Osteoblast (primary cell): ENCODE measurements at regions not wholly inside any gene's neighbourhood (a gene's known extent, or its start where the extent isn't known, plus 50 kb on each side); places are given as distances from the start of the nearest gene placed in this dataset.

Experiments used
- DNase-seq: peaks from one replicate; pipeline ENCODE4 v3.0.0; 2011; ENCODE audit warnings: low spot score, mixed read lengths; ENCODE audit not compliant: insufficient read length; ENCODE audit errors: missing footprints
- H2AFZ ChIP-seq: 2 replicates; pipeline ENCODE4 v1.6.0; 2011; ENCODE audit warnings: mild to moderate bottlenecking, low read length
- H3K27ac ChIP-seq: 2 replicates; pipeline ENCODE4 v1.5.1; 2011; ENCODE audit warnings: mild to moderate bottlenecking, low read depth, low read length, moderate library complexity
- H3K27me3 ChIP-seq: 2 replicates; pipeline ENCODE4 v1.6.0; 2012; ENCODE audit warnings: mild to moderate bottlenecking, control low read depth, inconsistent platforms, low read length, moderate library complexity; ENCODE audit not compliant: insufficient read depth
- H3K36me3 ChIP-seq: 2 replicates; pipeline ENCODE4 v1.5.1; 2011; ENCODE audit warnings: mild to moderate bottlenecking, low read length, control low read depth, moderate library complexity; ENCODE audit not compliant: insufficient read depth
- H3K4me1 ChIP-seq: 2 replicates; pipeline ENCODE4 v1.5.1; 2011; ENCODE audit warnings: mild to moderate bottlenecking, low read length, control low read depth, moderate library complexity; ENCODE audit not compliant: insufficient read depth
- H3K4me2 ChIP-seq: 2 replicates; pipeline ENCODE4 v1.6.0; 2011; ENCODE audit warnings: mild to moderate bottlenecking, low read length; ENCODE audit not compliant: insufficient read depth
- H3K4me3 ChIP-seq: fragments of 200-600 bp; sonication (generic); 3 replicates; pipeline ENCODE4 v1.5.1; 2012; ENCODE audit warnings: mild to moderate bottlenecking, low read length, inconsistent platforms; ENCODE audit not compliant: insufficient read depth
- H3K79me2 ChIP-seq: 2 replicates; pipeline ENCODE4 v1.6.0; 2012; ENCODE audit warnings: mild to moderate bottlenecking, low read length, control low read depth, inconsistent platforms; ENCODE audit not compliant: insufficient read depth
- H3K9me3 ChIP-seq: 2 replicates; pipeline ENCODE4 v1.5.1; 2011; ENCODE audit warnings: low read depth, low read length, control low read depth
- H4K20me1 ChIP-seq: 2 replicates; pipeline ENCODE4 v1.6.0; 2012; ENCODE audit warnings: mild to moderate bottlenecking, low read length, control low read depth; ENCODE audit not compliant: insufficient read depth
- TF ChIP-seq, protein P1 (sequence below): IDR thresholded peaks from 2 replicates; pipeline ENCODE4 v1.5.1; 2011; ENCODE audit warnings: mild to moderate bottlenecking, low read depth, low read length, moderate library complexity; ENCODE audit errors: extremely low read depth

DNA sequence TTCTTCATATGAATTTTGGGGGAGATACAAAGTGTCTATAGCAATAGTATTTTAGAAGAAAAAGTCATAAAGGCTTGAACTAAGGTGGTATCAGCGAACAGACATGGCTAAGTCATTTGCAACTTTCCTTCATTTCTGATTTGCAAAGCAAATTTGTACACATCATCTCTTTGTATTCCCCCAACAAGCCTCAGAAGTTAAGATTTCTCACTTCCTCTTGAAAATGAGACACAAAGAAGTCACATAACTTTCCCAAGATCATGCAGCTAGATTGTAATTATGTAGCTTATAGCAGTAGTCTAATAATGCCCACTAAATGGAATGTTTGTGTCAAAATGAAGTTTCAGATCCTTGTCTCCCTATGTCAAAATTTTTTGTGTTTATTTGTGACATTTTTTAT is 709.8 kb upstream of the HS3ST1 start:
- Histone ChIP-seq H3K4me3 (no peak overlapping the region), H3K9me3 (no peaks in the 10 kb centered on the region), H3K27me3 (no peaks in the 10 kb centered on the region), H3K36me3 (no peaks in the 10 kb centered on the region), H3K4me1 (no peaks in the 10 kb centered on the region), H3K79me2 (no peaks in the 10 kb centered on the region), H3K4me2 (no peak overlapping the region), H3K27ac (no peak overlapping the region), H2AFZ (no peak overlapping the region), H4K20me1 (no peaks in the 10 kb centered on the region)
- DNase-seq = no peak
- TF ChIP-seq, protein P1, sequence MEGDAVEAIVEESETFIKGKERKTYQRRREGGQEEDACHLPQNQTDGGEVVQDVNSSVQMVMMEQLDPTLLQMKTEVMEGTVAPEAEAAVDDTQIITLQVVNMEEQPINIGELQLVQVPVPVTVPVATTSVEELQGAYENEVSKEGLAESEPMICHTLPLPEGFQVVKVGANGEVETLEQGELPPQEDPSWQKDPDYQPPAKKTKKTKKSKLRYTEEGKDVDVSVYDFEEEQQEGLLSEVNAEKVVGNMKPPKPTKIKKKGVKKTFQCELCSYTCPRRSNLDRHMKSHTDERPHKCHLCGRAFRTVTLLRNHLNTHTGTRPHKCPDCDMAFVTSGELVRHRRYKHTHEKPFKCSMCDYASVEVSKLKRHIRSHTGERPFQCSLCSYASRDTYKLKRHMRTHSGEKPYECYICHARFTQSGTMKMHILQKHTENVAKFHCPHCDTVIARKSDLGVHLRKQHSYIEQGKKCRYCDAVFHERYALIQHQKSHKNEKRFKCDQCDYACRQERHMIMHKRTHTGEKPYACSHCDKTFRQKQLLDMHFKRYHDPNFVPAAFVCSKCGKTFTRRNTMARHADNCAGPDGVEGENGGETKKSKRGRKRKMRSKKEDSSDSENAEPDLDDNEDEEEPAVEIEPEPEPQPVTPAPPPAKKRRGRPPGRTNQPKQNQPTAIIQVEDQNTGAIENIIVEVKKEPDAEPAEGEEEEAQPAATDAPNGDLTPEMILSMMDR = no peak

GRCh38 chr4:12137575-12137974 is 708.9 kb upstream of the HS3ST1 start:
- no peak for DNase-seq
- Histone ChIP-seq H3K4me2 (no peak overlapping the region), H3K4me3 (no peak overlapping the region), H3K36me3 (no peaks in the 10 kb centered on the region), H2AFZ (no peak overlapping the region), H4K20me1 (no peaks in the 10 kb centered on the region), H3K27ac (no peak overlapping the region), H3K4me1 (no peaks in the 10 kb centered on the region), H3K9me3 (no peaks in the 10 kb centered on the region), H3K79me2 (no peaks in the 10 kb centered on the region), H3K27me3 (no peaks in the 10 kb centered on the region)
- TF ChIP-seq, protein P1 = no peak

GRCh38 chr4:12126474-12126873 is 697.8 kb upstream of the HS3ST1 start:
- TF ChIP-seq, protein P1 = no peak
- H3K4me3 ChIP-seq = no peak overlapping the region
- H3K79me2 ChIP-seq = no peaks in the 10 kb centered on the region
- no peak for DNase-seq
- H3K27me3 ChIP-seq = no peaks in the 10 kb centered on the region
- peaks cover 4% of the 10 kb centered on the region for H3K9me3 ChIP-seq
- H3K4me2 ChIP-seq = no peak overlapping the region
- H4K20me1 ChIP-seq = no peaks in the 10 kb centered on the region
- no peak overlapping the region for H3K27ac ChIP-seq
- H2AFZ ChIP-seq = no peak overlapping the region
- H3K4me1 ChIP-seq = no peaks in the 10 kb centered on the region
- no peaks in the 10 kb centered on the region for H3K36me3 ChIP-seq

GRCh38 chr4:12124138-12124537 is 695.4 kb upstream of the HS3ST1 start:
- no peaks in the 10 kb centered on the region for H3K27me3 ChIP-seq
- no peaks in the 10 kb centered on the region for H3K79me2 ChIP-seq
- H3K27ac ChIP-seq = no peak overlapping the region
- no peak overlapping the region for H3K4me2 ChIP-seq
- H3K9me3 ChIP-seq = peaks cover 6% of the 10 kb centered on the region
- no peaks in the 10 kb centered on the region for H3K4me1 ChIP-seq
- no peaks in the 10 kb centered on the region for H4K20me1 ChIP-seq
- TF ChIP-seq, protein P1 = no peak
- no peak overlapping the region for H3K4me3 ChIP-seq
- DNase-seq = no peak
- H3K36me3 ChIP-seq = no peaks in the 10 kb centered on the region
- H2AFZ ChIP-seq = no peak overlapping the region
